ENCODE measurements at regions not wholly inside any gene's neighbourhood (a gene's known extent, or its start where the extent isn't known, plus 50 kb on each side); places are given as distances from the start of the nearest gene placed in this dataset.
"Not testable (repeated sequence)": the region's sequence is repeated elsewhere in the genome, so short reads cannot be mapped to it uniquely, and the experiment has no call there.

DNA sequence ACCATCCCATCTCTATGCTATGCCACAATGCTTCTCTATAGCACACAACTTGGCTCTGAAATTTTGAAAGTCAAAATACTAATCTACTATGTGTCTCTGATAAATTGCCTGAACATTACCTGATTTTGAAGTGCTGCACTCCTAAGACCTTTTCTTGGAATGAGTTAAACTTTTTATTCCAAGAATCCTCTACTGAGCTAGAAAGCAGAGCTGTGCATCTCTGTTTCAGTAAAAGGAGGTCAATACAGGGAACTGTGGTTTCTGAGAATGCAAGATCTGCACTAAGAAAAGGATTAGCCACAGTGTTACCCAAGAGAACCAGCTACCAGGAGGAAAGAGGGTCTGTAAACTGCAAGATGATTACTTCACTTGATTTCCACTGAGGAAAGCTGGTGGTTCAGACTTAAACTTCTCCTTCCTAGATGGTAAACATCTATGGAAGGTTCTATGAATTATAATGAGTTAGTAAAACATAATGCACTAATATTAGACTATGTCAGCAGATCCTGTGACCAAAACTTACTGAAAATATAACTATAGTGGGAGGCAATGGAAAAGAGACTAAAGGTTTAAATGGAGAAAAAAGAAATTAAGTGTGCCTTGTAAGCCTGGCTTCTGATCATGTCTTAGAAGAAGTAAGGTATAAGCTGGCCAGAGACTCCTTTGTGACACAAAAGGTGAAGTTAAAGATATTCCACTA is 588.0 kb upstream of the DEFB115 start:
- H3K27ac ChIP-seq; H3K36me3 ChIP-seq; intact Hi-C loops (cut with DNase I): not testable (repeated sequence)

DNA sequence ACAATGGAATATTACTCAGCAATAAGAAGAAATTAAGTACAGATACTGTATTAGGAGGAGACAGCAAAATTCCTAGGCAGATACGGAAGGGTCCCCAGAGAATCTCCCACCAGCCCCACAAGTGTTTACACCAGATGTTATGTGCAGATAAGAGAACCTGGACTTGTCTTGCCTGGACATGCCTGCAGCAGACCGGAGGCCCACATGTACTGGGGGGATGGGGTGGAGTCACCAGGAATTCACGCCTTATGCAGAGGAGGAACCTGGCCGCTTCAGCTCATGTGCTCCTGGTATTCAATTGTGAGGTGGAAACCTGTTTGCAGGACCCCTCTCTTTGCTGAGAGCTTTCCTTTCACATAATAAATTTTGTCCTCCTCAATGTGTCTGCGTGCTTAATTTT is 586.3 kb upstream of the DEFB115 start:
- H3K36me3 ChIP-seq; H3K27me3 ChIP-seq; H3K4me1 ChIP-seq; H3K9me3 ChIP-seq; H3K4me3 ChIP-seq; ATAC-seq; H3K27ac ChIP-seq; DNase-seq; intact Hi-C loops (cut with DNase I): not testable (repeated sequence)
- 62 to 74% methylated on average over 5 of the region's 5 CpGs for WGBS, 2 donors

More for the DNA sequence above, 588.0 kb upstream of the DEFB115 start:
- H3K27me3 ChIP-seq, ATAC-seq, H3K9me3 ChIP-seq, DNase-seq, H3K4me3 ChIP-seq, H3K4me1 ChIP-seq: not testable (repeated sequence)

DNA sequence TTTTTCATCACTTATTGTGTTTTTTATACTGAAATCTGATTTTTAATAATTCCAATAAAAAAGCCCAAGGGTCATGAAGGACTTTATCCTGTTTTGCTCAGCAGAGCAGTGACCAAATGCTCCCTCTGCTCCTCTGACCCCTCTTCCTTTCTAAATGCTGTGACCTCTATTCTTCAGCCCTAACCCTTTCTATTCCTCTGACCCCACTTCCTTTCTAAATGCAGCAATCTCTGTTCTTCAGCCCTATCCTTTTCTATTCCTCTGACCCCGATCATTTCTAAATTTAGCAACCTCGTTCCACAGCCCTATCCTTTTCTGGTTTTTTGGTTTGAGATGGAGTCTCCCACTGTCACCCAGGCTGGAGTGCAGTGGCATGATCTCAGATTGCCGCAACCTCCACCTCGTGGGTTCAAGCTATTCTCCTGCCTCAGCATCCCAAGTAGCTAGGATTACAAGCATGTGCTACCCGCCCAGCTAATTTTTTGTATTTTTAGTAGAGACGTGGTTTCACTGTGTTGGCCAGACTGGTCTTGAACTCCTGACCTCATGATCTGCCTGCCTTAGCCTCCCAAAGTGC is 581.4 kb upstream of the DEFB115 start:
- H3K4me1 ChIP-seq; DNase-seq; H3K27me3 ChIP-seq; intact Hi-C loops (cut with DNase I); H3K27ac ChIP-seq; H3K9me3 ChIP-seq; H3K4me3 ChIP-seq; ATAC-seq; H3K36me3 ChIP-seq: not testable (repeated sequence)
- 57 to 59% methylated on average over 6 of the region's 6 CpGs for WGBS, 2 donors

GRCh38 chr20:30682236-30682635 is 575.2 kb upstream of the DEFB115 start:
- H3K4me3 ChIP-seq; DNase-seq; H3K36me3 ChIP-seq; intact Hi-C loops (cut with DNase I); H3K9me3 ChIP-seq; ATAC-seq; H3K27me3 ChIP-seq; H3K27ac ChIP-seq; H3K4me1 ChIP-seq: not testable (repeated sequence)
- 73 to 79% methylated on average over 4 of the region's 4 CpGs for WGBS, 2 donors

DNA sequence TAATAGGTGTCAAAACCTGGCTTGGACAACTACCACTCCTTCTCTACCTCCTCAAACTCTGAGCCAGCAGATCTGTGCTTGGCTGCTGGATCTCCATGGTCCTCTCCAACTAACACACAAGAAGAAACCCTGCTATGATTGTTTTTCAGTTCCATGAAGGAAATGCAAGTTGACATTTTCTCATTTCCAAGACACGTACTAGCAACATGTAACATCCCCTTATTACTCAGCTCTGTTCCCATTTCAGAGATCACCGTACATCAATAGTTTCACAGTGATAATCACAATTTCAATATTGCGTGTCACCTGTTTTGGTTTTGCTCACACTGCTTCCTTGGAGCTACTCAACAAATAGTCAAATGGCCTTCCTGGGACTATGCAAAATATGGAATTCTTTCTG is 544.6 kb upstream of the DEFB115 start:
- H3K4me3 ChIP-seq; H3K9me3 ChIP-seq; intact Hi-C loops (cut with DNase I); DNase-seq; H3K27ac ChIP-seq; H3K4me1 ChIP-seq; ATAC-seq; H3K36me3 ChIP-seq; H3K27me3 ChIP-seq: not testable (repeated sequence)
- 63 to 77% methylated on average over 3 of the region's 3 CpGs for whole genome bisulfite sequencing, 2 donors

GRCh38 chr20:30719415-30720199 is 537.9 kb upstream of the DEFB115 start:
- H3K27me3 ChIP-seq; H3K27ac ChIP-seq; H3K4me3 ChIP-seq; H3K9me3 ChIP-seq; ATAC-seq; H3K4me1 ChIP-seq; intact Hi-C loops (cut with DNase I); DNase-seq; H3K36me3 ChIP-seq: not testable (repeated sequence)
- WGBS, 2 donors, result 46 to 56% methylated on average over 6 of the region's 6 CpGs

GRCh38 chr20:30723511-30723910 is 534.0 kb upstream of the DEFB115 start:
- ATAC-seq; H3K36me3 ChIP-seq; H3K9me3 ChIP-seq; H3K27me3 ChIP-seq; H3K4me1 ChIP-seq; intact Hi-C loops (cut with DNase I): not testable (repeated sequence)
- peak overlapping the region in 9 of 10 donors; percentile 27 to 56 (median 43) for H3K4me3 ChIP-seq
- peak overlapping the region in 1 of 10 donors; percentile 22 for H3K27ac ChIP-seq
- DNase-seq, result peak in 1 of 2 donors; percentile 4
- 5 to 7% methylated on average over 27 of the region's 27 CpGs for WGBS, 2 donors

Measured in heart right ventricle (tissue), 16 donors.